ENCODE measurements at regions not wholly inside any gene's neighbourhood (a gene's known extent, or its start where the extent isn't known, plus 50 kb on each side); places are given as distances from the start of the nearest gene placed in this dataset.

DNA sequence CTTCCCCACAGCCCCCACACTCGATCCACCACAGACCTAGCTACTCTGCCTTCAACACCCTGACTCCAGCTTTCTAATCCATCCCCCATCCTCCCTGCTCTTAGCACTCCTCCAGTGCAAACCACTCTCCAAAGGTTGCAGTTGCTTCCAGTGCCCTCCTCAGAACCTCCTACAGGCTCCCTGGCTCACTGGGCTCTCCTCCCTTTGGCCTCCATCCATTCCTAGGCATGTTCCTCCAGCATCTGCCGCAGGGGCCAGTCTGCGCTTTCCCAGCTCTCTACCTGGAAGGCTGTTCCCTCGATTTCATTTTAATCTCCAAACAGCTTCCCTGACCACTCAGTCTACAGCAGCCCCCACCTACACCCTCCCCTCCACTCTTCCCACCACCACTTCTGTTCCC, 133.8 kb downstream of the SPATA19 start:
- Histone ChIP-seq H4K20me1 (ENCODE audit: low read length) (no peaks in the 10 kb centered on the region), H3K9me2 (replicated peaks; ENCODE audit: low read length) (no peaks in the 10 kb centered on the region), H3K27me3 (ENCODE audit: low read length) (peaks cover 6% of the 10 kb centered on the region; the same call in 1 of the 2 replicates), H3K9me3 (ENCODE audit: low read length) (peaks cover 10% of the 10 kb centered on the region; the same call in 1 of the 2 replicates), H3K79me2 (ENCODE audit: low read length) (no peaks in the 10 kb centered on the region), H3K4me1 (ENCODE audit: insufficient read depth, low read length) (no peaks in the 10 kb centered on the region), H2AFZ (ENCODE audit: low read length) (no peak overlapping the region), H3K27ac (ENCODE audit: low read length) (no peak overlapping the region), H3K4me2 (ENCODE audit: low read length) (no peak overlapping the region), H3K9ac (ENCODE audit: low read length) (no peak overlapping the region), H3F3A (ENCODE audit: low read length, unreplicated experiment) (no peaks in the 10 kb centered on the region), H3K4me3 (ENCODE audit: low read length) (no peak overlapping the region), H3K36me3 (ENCODE audit: low read depth, low read length) (no peaks in the 10 kb centered on the region)
- TF ChIP-seq, protein P1, sequence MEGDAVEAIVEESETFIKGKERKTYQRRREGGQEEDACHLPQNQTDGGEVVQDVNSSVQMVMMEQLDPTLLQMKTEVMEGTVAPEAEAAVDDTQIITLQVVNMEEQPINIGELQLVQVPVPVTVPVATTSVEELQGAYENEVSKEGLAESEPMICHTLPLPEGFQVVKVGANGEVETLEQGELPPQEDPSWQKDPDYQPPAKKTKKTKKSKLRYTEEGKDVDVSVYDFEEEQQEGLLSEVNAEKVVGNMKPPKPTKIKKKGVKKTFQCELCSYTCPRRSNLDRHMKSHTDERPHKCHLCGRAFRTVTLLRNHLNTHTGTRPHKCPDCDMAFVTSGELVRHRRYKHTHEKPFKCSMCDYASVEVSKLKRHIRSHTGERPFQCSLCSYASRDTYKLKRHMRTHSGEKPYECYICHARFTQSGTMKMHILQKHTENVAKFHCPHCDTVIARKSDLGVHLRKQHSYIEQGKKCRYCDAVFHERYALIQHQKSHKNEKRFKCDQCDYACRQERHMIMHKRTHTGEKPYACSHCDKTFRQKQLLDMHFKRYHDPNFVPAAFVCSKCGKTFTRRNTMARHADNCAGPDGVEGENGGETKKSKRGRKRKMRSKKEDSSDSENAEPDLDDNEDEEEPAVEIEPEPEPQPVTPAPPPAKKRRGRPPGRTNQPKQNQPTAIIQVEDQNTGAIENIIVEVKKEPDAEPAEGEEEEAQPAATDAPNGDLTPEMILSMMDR (conservative IDR thresholded peaks at IDR 0.05; ENCODE audit: low read depth, low read length), result no peak
- no peak for TF ChIP-seq EZH2phosphoT487 (IDR thresholded peaks at IDR 0.05; ENCODE audit: borderline replicate concordance, low read length)
- no peak for TF ChIP-seq EZH2 (IDR thresholded peaks at IDR 0.05; ENCODE audit: low read length, unreplicated experiment)
- CTCF ChIA-PET, result no interaction called here
- no peak for ATAC-seq
- DNase-seq, result no peak
- intact Hi-C loops (cut with micrococcal nuclease), result no loop called here
- POLR2A ChIA-PET (ENCODE audit: unreplicated experiment), result no interaction called here
- no TSS peak for BruUV-seq (replicated peaks)

GRCh38 chr11:133710681-133711240, 134.6 kb downstream of the SPATA19 start:
- Histone ChIP-seq H3K4me1 (ENCODE audit: insufficient read depth, low read length) (no peaks in the 10 kb centered on the region), H3K4me2 (ENCODE audit: low read length) (no peak overlapping the region), H3F3A (ENCODE audit: low read length, unreplicated experiment) (no peaks in the 10 kb centered on the region), H3K4me3 (ENCODE audit: low read length) (no peak overlapping the region), H3K9me2 (replicated peaks; ENCODE audit: low read length) (no peaks in the 10 kb centered on the region), H3K79me2 (ENCODE audit: low read length) (no peaks in the 10 kb centered on the region), H2AFZ (ENCODE audit: low read length) (no peak overlapping the region), H3K27me3 (ENCODE audit: low read length) (peaks cover 6% of the 10 kb centered on the region; the same call in 1 of the 2 replicates), H3K27ac (ENCODE audit: low read length) (no peak overlapping the region), H3K36me3 (ENCODE audit: low read depth, low read length) (no peaks in the 10 kb centered on the region), H3K9me3 (ENCODE audit: low read length) (peaks cover 10% of the 10 kb centered on the region; the same call in 1 of the 2 replicates), H3K9ac (ENCODE audit: low read length) (no peak overlapping the region), H4K20me1 (ENCODE audit: low read length) (no peaks in the 10 kb centered on the region)
- ChIA-PET CTCF (no interaction called here), POLR2A (ENCODE audit: unreplicated experiment) (no interaction called here)
- TF ChIP-seq EZH2phosphoT487 (IDR thresholded peaks at IDR 0.05; ENCODE audit: borderline replicate concordance, low read length), result no peak
- TF ChIP-seq, protein P1 (conservative IDR thresholded peaks at IDR 0.05; ENCODE audit: low read depth, low read length), result no peak
- TF ChIP-seq EZH2 (IDR thresholded peaks at IDR 0.05; ENCODE audit: low read length, unreplicated experiment), result no peak
- BruUV-seq (replicated peaks), result no TSS peak
- ATAC-seq (no peak), DNase-seq (no peak)
- intact Hi-C loops (cut with micrococcal nuclease), result no loop called here

DNA sequence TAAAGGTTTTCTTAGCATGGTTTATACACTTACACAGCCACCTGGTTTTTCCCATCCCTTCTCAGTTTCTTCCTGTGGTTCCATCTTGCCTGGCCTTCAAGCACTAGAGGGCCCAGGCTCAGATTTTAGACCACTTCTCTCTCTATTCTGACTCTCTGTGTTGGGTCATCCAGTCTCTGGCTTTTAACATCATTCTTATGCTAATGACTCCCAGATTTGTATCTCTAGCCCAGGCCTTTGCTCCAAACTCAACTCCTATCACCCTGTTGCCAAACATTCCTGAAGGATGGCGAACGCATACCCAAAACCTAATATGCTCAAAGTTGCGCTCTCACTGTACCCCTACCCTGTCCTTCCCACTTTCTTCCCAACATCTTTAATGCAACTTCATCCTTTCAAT, 135.1 kb downstream of the SPATA19 start:
- Histone ChIP-seq H3K9ac (ENCODE audit: low read length) (no peak overlapping the region), H2AFZ (ENCODE audit: low read length) (no peak overlapping the region), H3K4me3 (ENCODE audit: low read length) (no peak overlapping the region), H3K27me3 (ENCODE audit: low read length) (peaks cover 6% of the 10 kb centered on the region; the same call in 1 of the 2 replicates), H3K4me1 (ENCODE audit: insufficient read depth, low read length) (no peaks in the 10 kb centered on the region), H3K9me2 (replicated peaks; ENCODE audit: low read length) (no peaks in the 10 kb centered on the region), H3K36me3 (ENCODE audit: low read depth, low read length) (no peaks in the 10 kb centered on the region), H3K4me2 (ENCODE audit: low read length) (no peak overlapping the region), H3K27ac (ENCODE audit: low read length) (no peak overlapping the region), H4K20me1 (ENCODE audit: low read length) (no peaks in the 10 kb centered on the region), H3F3A (ENCODE audit: low read length, unreplicated experiment) (no peaks in the 10 kb centered on the region), H3K79me2 (ENCODE audit: low read length) (no peaks in the 10 kb centered on the region), H3K9me3 (ENCODE audit: low read length) (peaks cover 10% of the 10 kb centered on the region; the same call in 1 of the 2 replicates)
- intact Hi-C loops (cut with micrococcal nuclease), result no loop called here
- POLR2A ChIA-PET (ENCODE audit: unreplicated experiment), result no interaction called here
- TF ChIP-seq, protein P1 (conservative IDR thresholded peaks at IDR 0.05; ENCODE audit: low read depth, low read length), result no peak
- TF ChIP-seq EZH2 (IDR thresholded peaks at IDR 0.05; ENCODE audit: low read length, unreplicated experiment) (no peak), EZH2phosphoT487 (IDR thresholded peaks at IDR 0.05; ENCODE audit: borderline replicate concordance, low read length) (no peak)
- DNase-seq (no peak), ATAC-seq (no peak)
- CTCF ChIA-PET, result no interaction called here
- BruUV-seq (replicated peaks), result no TSS peak
